ENCODE measurements at regions not wholly inside any gene's neighbourhood (a gene's known extent, or its start where the extent isn't known, plus 50 kb on each side); places are given as distances from the start of the nearest gene placed in this dataset.

- DNase-seq (ENCODE audit: low spot score in 2 of 2), result no peak
- Histone ChIP-seq H3K9me3 (no peaks in the 10 kb centered on the region), H3K27ac (no peak overlapping the region), H3K36me3 (no peaks in the 10 kb centered on the region), H3K4me3 (no peak overlapping the region), H3K27me3 (no peaks in the 10 kb centered on the region), H3K4me1 (no peaks in the 10 kb centered on the region)
- 94% methylated on average over 3 of the region's 3 CpGs for WGBS
- no peak for TF ChIP-seq POLR2A (IDR thresholded peaks at IDR 0.05)
- TF ChIP-seq EP300 (IDR thresholded peaks at IDR 0.05), result no peak
- no peak for TF ChIP-seq CTCF (IDR thresholded peaks at IDR 0.05)
- TF ChIP-seq POLR2AphosphoS5 (IDR thresholded peaks at IDR 0.05), result no peak
Observed at GRCh38 chr3:81244231-81244630, 517.2 kb downstream of the GBE1 start.

DNA sequence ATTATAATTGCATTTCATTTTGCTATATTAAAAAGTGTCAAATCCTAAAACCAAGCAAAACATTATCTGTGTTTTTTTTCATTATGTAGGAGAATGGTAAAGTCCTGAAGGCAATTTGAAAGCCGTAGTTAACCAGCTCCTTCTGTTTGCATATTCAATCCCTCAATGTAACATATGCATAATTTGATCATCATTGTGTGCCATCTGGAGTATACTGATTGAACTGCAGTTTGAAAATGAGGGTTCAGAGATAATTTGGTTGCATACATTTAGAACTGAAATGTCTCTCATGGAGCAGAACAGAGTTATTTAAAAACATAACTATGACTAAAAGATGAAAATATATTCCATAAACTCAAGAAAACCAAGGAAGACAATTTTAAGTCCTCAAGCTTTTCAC is 518.6 kb downstream of the GBE1 start:
- Histone ChIP-seq H3K4me3 (no peak overlapping the region), H3K4me1 (no peaks in the 10 kb centered on the region), H3K9me3 (no peaks in the 10 kb centered on the region), H3K27me3 (no peaks in the 10 kb centered on the region), H3K36me3 (no peaks in the 10 kb centered on the region), H3K27ac (no peak overlapping the region)
- WGBS, result 18% methylated on average over 1 of the region's 1 CpG
- TF ChIP-seq EP300 (IDR thresholded peaks at IDR 0.05) (no peak), CTCF (IDR thresholded peaks at IDR 0.05) (peak in 1 of 2 donors; percentile 10), POLR2AphosphoS5 (IDR thresholded peaks at IDR 0.05) (no peak), POLR2A (IDR thresholded peaks at IDR 0.05) (no peak)
- DNase-seq (ENCODE audit: low spot score in 2 of 2), result no peak

DNA sequence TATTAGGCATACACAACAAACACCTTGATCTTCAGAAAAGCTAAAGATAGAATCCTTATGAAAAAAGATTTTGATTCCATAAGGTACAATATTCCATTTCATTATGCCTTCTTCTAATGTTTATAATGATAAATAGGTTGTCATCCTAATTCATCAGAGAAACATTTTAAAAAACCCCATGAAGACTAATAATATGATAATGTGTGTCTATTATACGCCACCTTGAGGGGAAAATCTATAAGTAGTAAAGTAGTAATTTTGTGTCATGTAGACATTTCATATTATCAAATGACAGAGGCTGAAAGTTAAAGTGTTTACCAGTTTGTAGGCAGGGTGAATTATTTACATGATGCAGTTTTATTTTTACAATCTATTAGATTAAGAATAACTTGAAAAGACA is 524.3 kb downstream of the GBE1 start:
- Histone ChIP-seq H3K4me3 (no peak overlapping the region), H3K36me3 (no peaks in the 10 kb centered on the region), H3K27ac (no peak overlapping the region), H3K27me3 (no peaks in the 10 kb centered on the region), H3K4me1 (no peaks in the 10 kb centered on the region), H3K9me3 (no peaks in the 10 kb centered on the region)
- WGBS, result 69% methylated on average over 1 of the region's 1 CpG
- DNase-seq (ENCODE audit: low spot score in 2 of 2), result no peak
- no peak for TF ChIP-seq POLR2A (IDR thresholded peaks at IDR 0.05)
- TF ChIP-seq CTCF (IDR thresholded peaks at IDR 0.05), result no peak
- TF ChIP-seq EP300 (IDR thresholded peaks at IDR 0.05), result no peak
- no peak for TF ChIP-seq POLR2AphosphoS5 (IDR thresholded peaks at IDR 0.05)

DNA sequence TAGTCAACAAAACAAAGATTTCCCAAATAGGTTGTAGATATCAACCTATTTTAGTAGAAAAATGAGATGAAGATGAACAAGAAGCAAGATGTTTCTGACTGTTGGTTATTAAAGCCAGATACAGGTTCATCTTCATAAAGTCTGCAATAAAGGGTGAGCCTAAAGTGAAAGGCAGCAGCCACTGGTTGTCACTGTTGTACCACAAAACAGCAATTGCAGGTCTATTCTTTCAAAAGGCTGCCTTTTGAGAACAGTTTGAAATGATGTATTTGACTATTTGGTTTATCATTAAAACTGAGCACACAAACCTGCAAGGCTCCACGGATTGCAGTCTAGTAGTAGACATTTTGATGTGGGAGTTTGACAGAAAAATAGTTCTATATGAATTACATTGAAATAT is 543.4 kb downstream of the GBE1 start:
- WGBS, result 24% methylated on average over 1 of the region's 1 CpG
- Histone ChIP-seq H3K4me1 (no peaks in the 10 kb centered on the region), H3K4me3 (no peak overlapping the region), H3K9me3 (no peaks in the 10 kb centered on the region), H3K27ac (no peak overlapping the region), H3K27me3 (no peaks in the 10 kb centered on the region), H3K36me3 (no peaks in the 10 kb centered on the region)
- DNase-seq (ENCODE audit: low spot score in 2 of 2), result no peak
- TF ChIP-seq POLR2A (IDR thresholded peaks at IDR 0.05) (no peak), EP300 (IDR thresholded peaks at IDR 0.05) (no peak), POLR2AphosphoS5 (IDR thresholded peaks at IDR 0.05) (no peak), CTCF (IDR thresholded peaks at IDR 0.05) (no peak)

DNA sequence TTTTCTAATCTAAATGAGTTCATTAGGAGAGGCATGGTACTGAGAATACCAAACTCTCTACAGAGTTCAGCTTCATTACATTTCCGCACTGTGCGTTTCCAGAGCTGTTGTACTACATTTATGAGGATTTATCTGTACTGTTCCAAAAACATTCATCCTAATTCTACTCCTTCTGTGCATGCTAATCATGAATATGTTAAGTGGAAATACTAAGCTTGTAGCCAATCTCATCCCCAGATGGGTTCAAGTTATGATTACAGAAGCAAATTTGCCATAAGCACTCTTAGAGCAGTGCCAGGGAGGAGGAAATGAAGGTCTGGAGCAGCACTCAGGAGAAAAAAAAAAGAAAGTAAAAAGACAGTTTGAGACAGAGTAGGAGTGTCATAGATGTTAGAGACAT is 544.3 kb downstream of the GBE1 start:
- Histone ChIP-seq H3K27ac (no peak overlapping the region), H3K9me3 (no peaks in the 10 kb centered on the region), H3K4me3 (no peak overlapping the region), H3K27me3 (no peaks in the 10 kb centered on the region), H3K4me1 (no peaks in the 10 kb centered on the region), H3K36me3 (no peaks in the 10 kb centered on the region)
- TF ChIP-seq POLR2A (IDR thresholded peaks at IDR 0.05), result no peak
- TF ChIP-seq POLR2AphosphoS5 (IDR thresholded peaks at IDR 0.05), result no peak
- WGBS, result 88% methylated on average over 2 of the region's 2 CpGs
- no peak for DNase-seq (ENCODE audit: low spot score in 2 of 2)

DNA sequence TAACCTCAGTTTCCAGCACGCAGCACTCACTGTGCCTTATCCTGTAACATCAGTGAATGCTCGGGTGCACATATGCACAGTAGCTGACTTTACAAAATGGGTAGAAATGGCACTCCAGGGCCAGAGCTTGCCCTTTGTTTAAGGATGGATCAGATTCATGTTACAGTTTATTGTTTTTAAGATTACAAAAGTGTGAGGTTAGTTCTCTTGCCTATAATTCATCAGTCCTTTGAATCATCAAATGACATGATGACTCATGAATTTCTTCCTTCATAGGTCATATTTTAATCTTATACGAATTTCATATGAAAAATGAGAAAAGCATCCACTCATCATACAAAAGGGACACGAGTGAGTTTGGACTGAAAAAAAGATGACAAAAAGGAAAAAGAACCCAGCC is 545.3 kb downstream of the GBE1 start:
- Histone ChIP-seq H3K4me1 (no peaks in the 10 kb centered on the region), H3K27me3 (no peaks in the 10 kb centered on the region), H3K27ac (no peak overlapping the region), H3K9me3 (no peaks in the 10 kb centered on the region), H3K4me3 (no peak overlapping the region), H3K36me3 (no peaks in the 10 kb centered on the region)
- TF ChIP-seq CTCF (IDR thresholded peaks at IDR 0.05) (no peak), POLR2A (IDR thresholded peaks at IDR 0.05) (no peak), EP300 (IDR thresholded peaks at IDR 0.05) (no peak), POLR2AphosphoS5 (IDR thresholded peaks at IDR 0.05) (no peak)
- no peak for DNase-seq (ENCODE audit: low spot score in 2 of 2)
- WGBS, result 44% methylated on average over 4 of the region's 4 CpGs

Measured in suprapubic skin (tissue), 4 donors.